Hypothalamus (tissue), 51 donors: ENCODE measurements at regions not wholly inside any gene's neighbourhood (a gene's known extent, or its start where the extent isn't known, plus 50 kb on each side); places are given as distances from the start of the nearest gene placed in this dataset.

Experiments used
- DNase-seq, 51 donors: peaks; one replicate each; lab custom pipeline; 2025; lab: John Stamatoyannopoulos, UW

GRCh38 chr5:108650997-108651396 lies 96.7 kb upstream of the FER start:
- DNase-seq = no peak

DNA sequence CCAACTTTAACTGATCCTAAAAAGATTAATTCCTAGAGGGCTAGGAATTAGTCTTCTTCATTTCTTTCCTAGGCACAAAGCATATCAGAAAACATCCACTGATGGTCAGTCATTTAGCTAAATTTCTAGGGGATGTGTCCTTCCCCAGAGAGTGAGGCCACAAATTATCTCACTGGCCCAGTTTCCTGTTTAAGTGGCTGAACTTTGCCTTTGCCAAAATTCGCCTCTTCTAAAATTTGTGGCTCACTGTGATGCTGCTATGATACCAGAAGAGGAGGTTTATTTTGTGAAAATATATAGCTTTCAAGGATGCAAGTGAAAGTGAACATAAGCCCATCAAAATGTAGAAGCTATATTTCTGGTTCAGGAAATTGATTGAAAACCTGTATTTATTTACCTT lies 98.1 kb upstream of the FER start:
- DNase-seq = no peak

DNA sequence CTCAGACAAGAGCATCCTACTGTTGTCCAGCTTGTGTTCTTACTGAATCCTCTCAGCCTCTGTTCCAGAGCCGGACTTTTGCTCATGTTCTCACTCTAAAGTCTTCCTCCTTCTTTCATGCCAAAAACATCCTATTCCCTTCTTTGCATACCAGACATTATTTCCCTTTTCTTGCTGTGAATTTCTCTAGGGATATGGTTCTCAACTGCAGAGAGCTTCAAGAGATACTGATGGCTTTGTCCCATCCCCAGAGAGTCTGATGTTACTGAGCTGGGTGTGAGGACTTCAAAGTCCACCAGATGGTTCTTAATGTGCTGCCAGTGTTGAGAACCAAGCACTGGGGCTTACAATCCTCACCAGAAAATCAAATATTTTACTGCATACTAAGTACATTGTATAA lies 98.6 kb upstream of the FER start:
- no peak for DNase-seq

DNA sequence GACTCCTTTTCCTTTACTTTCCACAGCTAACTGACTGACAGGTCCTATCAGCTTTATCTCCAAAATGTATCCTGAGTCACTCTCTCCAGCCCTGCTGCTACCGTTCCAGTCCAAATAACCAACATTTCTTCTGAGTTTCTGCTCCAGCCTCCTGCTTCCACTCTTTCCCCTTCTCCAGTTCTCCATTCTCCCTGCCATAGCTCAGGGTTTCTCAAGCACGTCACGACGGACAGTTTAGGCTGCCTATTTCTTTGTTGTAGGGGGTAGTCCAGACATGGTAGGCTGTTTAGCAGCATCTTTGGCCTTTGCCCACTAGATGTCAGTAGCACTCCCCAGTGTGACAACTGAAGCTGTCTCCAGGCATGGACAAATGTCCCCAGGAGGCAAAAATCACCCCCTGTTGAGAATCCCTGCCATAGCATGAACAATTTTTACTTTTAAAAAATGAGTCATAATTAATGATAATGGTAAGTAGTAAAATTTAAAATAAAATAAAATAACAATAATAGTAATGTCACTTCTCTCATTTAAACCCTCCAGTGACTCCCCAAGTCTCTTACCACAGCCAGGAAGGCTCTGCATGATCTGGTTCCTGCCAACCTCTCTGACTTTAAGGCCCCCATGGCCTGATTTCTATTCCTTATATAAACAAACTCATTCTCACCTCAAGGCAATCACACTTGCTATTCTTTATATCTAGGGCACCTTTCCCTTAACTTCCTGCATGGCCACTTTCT lies 105.4 kb upstream of the FER start:
- DNase-seq = peak in 42 of 51 donors; percentile 1 to 66 (median 23)

- no peak for DNase-seq
These were observed 106.1 kb upstream of the FER start for GRCh38 chr5:108641596-108641995.

- no peak for DNase-seq
These were observed 108.3 kb upstream of the FER start for GRCh38 chr5:108639366-108639765.

GRCh38 chr5:108638021-108638420 lies 109.7 kb upstream of the FER start:
- DNase-seq = no peak

DNA sequence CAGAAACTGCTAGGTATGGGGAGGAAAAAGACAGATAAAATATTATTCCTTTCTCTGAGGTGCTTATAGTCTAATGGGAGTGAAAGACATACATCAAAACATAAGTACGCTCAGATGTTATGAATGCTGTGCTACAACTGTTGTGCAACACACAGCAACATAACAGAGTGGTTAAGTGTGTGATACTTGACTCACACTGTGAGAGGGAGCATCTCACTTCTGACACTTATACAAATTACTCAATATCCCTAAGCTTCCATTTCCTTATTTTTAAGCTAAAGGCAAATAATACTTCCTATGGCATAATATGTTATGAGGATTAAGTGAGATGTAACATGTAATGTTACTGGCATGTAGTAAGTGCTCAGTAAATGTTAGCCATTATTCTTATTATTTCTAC lies 110.6 kb upstream of the FER start:
- DNase-seq = no peak

GRCh38 chr5:108636135-108636853 lies 111.4 kb upstream of the FER start:
- DNase-seq = no peak

DNA sequence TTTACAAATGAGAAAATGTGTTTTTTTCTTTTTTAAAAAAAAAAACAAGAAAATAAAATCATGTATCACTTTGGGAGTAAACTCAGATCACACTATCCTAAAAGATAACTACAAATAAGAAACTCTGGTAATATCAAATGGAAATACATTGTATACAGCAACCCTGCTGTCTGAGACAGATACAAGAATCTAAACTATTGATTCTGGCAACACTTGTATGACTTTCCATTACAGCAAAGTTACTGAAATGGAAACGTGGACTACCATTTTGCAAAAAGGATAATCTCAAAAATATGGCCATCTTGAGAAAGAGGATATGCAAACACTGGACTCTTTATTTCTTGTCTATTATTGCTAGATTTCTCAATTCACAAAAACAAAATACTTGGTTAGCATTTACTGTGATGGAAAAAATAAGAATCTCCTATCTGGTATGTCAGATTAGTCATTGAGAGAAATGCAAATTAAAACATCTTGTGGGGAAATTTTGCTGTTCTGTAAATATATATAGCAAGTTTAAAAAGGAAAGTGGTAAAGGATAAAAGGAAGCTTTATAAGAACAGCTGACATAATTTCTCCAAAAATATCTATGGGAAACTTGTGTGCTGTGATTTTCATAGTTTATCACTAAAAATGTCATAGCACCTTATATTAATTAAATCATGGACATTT lies 112.9 kb upstream of the FER start:
- no peak for DNase-seq

- no peak for DNase-seq
These were observed 113.6 kb upstream of the FER start for GRCh38 chr5:108634010-108634616.

DNA sequence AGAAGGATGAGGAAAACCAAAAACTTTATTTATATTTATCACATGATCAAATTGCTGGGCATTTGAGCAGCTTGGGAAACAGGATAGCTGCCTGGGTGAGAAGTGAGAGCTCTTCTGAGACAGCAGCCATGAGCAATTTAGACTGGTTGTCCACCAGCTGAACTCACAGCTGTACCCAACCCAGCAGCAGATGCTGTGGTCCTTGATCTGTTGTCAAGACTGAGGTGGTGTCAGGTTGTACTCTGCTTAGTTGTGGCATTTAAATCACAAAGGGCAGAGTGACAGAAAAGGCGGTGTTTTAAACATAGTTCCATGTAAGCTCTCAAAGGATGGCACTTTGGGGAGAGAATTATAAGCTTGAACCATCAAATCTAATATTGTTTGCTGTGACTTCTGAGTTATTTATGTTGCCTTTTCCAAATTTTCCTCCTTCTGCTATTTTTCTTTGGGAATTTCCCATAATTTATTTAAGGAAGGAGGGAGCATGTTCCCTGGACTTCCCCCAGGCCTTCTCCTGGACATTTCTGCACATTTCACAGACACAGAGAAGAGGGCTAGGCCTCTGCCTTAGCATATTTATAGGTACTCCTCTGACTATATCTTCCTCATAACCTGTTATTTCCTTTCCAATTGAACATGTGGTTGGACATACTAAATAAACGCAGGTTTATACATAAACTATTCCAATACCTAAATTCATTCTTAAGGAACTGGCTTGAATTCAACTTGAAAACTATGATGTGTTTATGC lies 117.7 kb upstream of the FER start:
- no peak for DNase-seq

DNA sequence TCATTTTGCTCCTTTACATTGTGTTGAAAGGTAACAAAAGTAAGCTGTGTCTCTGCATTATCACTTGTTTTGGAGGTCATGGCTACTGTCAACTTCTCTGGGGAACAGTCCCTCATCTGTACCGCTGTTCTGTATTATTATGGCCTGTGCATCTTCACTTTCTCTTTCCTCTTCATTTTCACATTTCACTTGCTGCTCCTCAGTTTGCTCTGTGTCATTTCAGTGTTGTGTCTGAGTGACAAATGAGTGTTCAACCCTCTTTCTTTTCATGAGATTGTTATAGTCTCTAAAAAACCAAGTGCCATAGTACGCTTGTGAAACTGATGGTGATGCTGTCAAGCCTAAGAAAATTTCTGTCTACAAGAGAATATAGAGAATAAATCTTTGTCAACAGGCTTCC lies 122.0 kb upstream of the FER start:
- DNase-seq = no peak

DNA sequence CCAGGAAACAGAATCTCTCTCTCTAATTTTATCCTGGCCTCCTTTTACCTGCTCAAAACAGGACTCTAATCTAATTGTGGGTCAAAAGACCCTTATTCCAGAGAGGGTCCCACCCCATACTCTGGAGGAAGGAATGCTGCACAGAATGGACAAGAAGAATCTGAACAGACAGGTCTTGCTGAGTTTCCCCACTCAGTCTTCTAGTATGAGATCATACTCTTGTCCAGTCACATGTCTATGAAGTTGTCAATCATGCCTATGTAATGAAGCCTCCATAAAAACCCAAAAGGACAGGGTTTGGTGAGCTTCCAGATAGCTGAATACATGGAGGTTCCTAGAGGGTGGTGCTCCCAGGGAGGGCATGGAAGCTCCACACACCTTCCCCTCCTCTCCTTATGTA lies 123.9 kb upstream of the FER start:
- no peak for DNase-seq

DNA sequence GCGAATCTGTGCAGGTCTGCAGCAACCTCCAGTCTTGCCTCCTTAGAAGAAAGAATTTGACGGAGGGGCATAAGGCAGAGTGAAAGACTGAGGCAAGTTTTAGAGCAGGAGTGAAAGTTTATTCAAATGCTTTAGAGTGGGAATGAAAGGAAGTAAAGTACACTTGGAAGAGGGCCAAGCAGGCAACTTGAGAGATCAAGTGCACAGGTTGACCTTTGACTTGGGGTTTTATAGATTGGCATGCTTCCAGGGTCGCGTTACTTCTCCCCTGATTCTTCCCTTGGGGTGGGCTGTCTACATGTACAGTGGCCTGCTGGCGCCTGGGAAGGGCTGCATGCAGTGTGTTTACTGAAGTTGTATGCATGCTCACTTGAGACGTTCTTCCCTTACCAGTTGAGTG lies 127.2 kb upstream of the FER start:
- DNase-seq = no peak

- no peak for DNase-seq
These were observed 127.9 kb upstream of the FER start for GRCh38 chr5:108619815-108620214.

DNA sequence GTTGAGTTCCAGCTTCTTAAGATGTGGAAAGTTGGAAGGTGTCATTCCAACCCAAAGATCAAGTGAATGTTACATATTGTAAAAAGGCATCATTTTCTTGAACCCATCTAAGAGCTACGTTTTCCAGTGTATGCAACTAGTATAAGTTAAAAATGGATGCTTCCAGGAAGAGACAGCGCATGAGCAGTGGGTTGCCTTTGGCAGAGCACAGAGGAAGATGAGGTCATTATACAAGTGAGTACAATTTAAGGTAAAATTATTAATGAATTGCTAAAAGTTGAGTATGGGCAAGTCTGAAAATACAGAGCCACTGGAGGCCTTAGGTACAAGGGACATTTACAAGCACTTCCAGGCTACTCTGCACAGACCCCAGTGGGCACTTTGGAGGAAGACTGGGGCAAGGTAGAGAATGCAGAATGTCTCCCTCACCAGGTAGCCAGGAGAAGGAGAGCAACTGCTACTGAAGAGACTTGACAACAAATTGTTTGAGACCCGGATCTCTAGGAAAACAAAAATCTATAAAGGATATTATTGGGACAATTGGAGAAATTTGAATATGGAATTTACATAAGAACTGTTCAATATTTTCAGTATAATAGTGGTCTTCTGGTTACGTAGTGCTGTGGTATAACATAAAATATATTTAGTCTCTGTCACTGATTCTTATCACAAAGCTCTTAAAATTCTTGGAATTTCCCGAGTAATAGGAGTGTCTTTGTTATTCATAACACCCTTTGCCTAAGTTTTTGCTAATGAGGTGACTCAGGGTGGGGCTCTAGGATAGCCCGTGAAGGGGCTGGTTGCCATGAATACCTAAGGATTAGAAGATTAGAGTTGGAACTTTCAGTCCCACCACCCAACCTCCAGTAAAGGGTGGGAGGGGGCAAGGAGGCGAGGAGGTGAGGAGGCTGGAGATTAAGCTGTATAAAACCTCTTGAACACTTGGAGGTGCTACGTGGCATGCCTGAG lies 129.9 kb upstream of the FER start:
- DNase-seq = no peak

DNA sequence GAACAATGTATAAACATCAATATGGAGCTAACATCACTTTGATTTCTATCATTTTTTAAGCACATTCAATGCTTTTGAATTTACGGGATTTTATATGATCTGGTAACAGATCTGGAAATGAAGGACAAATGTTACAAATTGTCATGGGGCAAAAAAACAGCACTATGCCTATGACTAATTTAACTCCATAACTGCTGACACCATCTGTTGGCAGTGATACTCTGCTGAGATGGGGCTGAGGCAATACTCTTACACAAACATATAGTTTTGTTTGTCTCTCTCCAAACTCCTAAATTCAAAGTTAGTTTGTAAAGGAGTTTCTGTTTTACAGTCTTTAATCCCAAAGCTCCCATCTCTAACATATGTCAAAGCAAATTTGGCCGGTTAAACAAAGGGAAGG lies 132.5 kb upstream of the FER start:
- no peak for DNase-seq

GRCh38 chr5:108607421-108607820 lies 140.3 kb upstream of the FER start:
- no peak for DNase-seq

GRCh38 chr5:108606185-108606584 lies 141.5 kb upstream of the FER start:
- DNase-seq = no peak
